IgD-negative memory B cell (primary cell): ENCODE measurements at regions not wholly inside any gene's neighbourhood (a gene's known extent, or its start where the extent isn't known, plus 50 kb on each side); places are given as distances from the start of the nearest gene placed in this dataset.

ENCODE experiments used
- H3K27ac Mint-ChIP-seq, 3 donors: one replicate each; pipeline ENCODE4 v1.8.0; 2020 to 2022; ENCODE audit warnings: mild to moderate bottlenecking in 3 of 3, mixed read lengths in 3 of 3, moderate library complexity in 1 of 3
- H3K27me3 Mint-ChIP-seq: one replicate; pipeline ENCODE4 v1.8.0; 2021; ENCODE audit warnings: mixed read lengths
- H3K36me3 Mint-ChIP-seq: one replicate; pipeline ENCODE4 v1.8.0; 2020; ENCODE audit warnings: mild to moderate bottlenecking, mixed read lengths
- H3K4me1 Mint-ChIP-seq, 3 donors: one replicate each; pipeline ENCODE4 v1.8.0; 2020 to 2022; ENCODE audit warnings: mixed read lengths in 3 of 3, mild to moderate bottlenecking in 1 of 3
- H3K4me3 Mint-ChIP-seq, 4 donors: one replicate each; pipeline ENCODE4 v1.8.0; 2020 to 2022; ENCODE audit warnings: mild to moderate bottlenecking in 4 of 4, mixed read lengths in 4 of 4, moderate library complexity in 3 of 4
- H3K9me3 Mint-ChIP-seq, 3 donors: one replicate each; pipeline ENCODE4 v1.8.0; 2020 to 2021; ENCODE audit warnings: mixed read lengths in 3 of 3, mild to moderate bottlenecking in 1 of 3

GRCh38 chr6:133697666-133698065 is 191.2 kb upstream of the TCF21 start:
- Mint-ChIP-seq H3K27me3 (no peaks in the 10 kb centered on the region), H3K36me3 (peaks cover 1% of the 10 kb centered on the region), H3K27ac (no peak overlapping the region), H3K9me3 (peaks cover 4 to 9% (median 6%) of the 10 kb centered on the region in 3 donors), H3K4me3 (no peak overlapping the region), H3K4me1 (peaks cover 0 to 2% (median 0%) of the 10 kb centered on the region in 3 donors)

- H3K36me3 Mint-ChIP-seq, result peaks cover 1% of the 10 kb centered on the region
- H3K27me3 Mint-ChIP-seq, result no peaks in the 10 kb centered on the region
These were observed 190.6 kb upstream of the TCF21 start for GRCh38 chr6:133698272-133698671.

GRCh38 chr6:133699741-133700385 is 189.1 kb upstream of the TCF21 start:
- peaks cover 1% of the 10 kb centered on the region for H3K27me3 Mint-ChIP-seq
- H3K36me3 Mint-ChIP-seq, result peaks cover 1% of the 10 kb centered on the region
- peaks cover 0 to 2% (median 0%) of the 10 kb centered on the region in 3 donors for H3K4me1 Mint-ChIP-seq
- peaks cover 2 to 12% (median 4%) of the 10 kb centered on the region in 3 donors for H3K9me3 Mint-ChIP-seq
- no peak overlapping the region for H3K4me3 Mint-ChIP-seq
- H3K27ac Mint-ChIP-seq, result no peak overlapping the region

More at GRCh38 chr6:133698272-133698671, 190.6 kb upstream of the TCF21 start:
- Mint-ChIP-seq H3K4me3 (no peak overlapping the region), H3K27ac (no peak overlapping the region), H3K9me3 (peaks cover 4 to 8% (median 6%) of the 10 kb centered on the region in 3 donors), H3K4me1 (peaks cover 0 to 2% (median 0%) of the 10 kb centered on the region in 3 donors)

GRCh38 chr6:133701633-133702331 is 187.1 kb upstream of the TCF21 start:
- H3K27me3 Mint-ChIP-seq, result peaks cover 1% of the 10 kb centered on the region

GRCh38 chr6:133704371-133704770 is 184.5 kb upstream of the TCF21 start:
- Mint-ChIP-seq H3K4me3 (no peak overlapping the region), H3K27ac (no peak overlapping the region), H3K4me1 (peaks cover 0 to 2% (median 0%) of the 10 kb centered on the region in 3 donors), H3K9me3 (peaks cover 0 to 12% (median 8%) of the 10 kb centered on the region in 3 donors), H3K36me3 (no peaks in the 10 kb centered on the region), H3K27me3 (peaks cover 1% of the 10 kb centered on the region)

More at GRCh38 chr6:133701633-133702331, 187.1 kb upstream of the TCF21 start:
- Mint-ChIP-seq H3K4me1 (peaks cover 0 to 2% (median 0%) of the 10 kb centered on the region in 3 donors), H3K27ac (no peak overlapping the region), H3K4me3 (no peak overlapping the region), H3K9me3 (peaks cover 2 to 12% (median 4%) of the 10 kb centered on the region in 3 donors), H3K36me3 (peaks cover 1% of the 10 kb centered on the region)

GRCh38 chr6:133705066-133705465 is 183.8 kb upstream of the TCF21 start:
- Mint-ChIP-seq H3K4me3 (no peak overlapping the region), H3K27me3 (peaks cover 1% of the 10 kb centered on the region), H3K9me3 (peaks cover 0 to 9% (median 6%) of the 10 kb centered on the region in 3 donors), H3K4me1 (peaks cover 0 to 2% (median 0%) of the 10 kb centered on the region in 3 donors), H3K36me3 (no peaks in the 10 kb centered on the region), H3K27ac (no peak overlapping the region)

- Mint-ChIP-seq H3K27me3 (peaks cover 1% of the 10 kb centered on the region), H3K27ac (no peak overlapping the region), H3K4me1 (peaks cover 0 to under 1% (median 0%) of the 10 kb centered on the region in 3 donors), H3K36me3 (no peaks in the 10 kb centered on the region), H3K9me3 (peaks cover 1 to 5% (median 4%) of the 10 kb centered on the region in 3 donors), H3K4me3 (no peak overlapping the region)
These were observed 183.2 kb upstream of the TCF21 start for GRCh38 chr6:133705731-133706130.

- peaks cover 1 to 4% (median 4%) of the 10 kb centered on the region in 3 donors for H3K9me3 Mint-ChIP-seq
- no peaks in the 10 kb centered on the region for H3K4me1 Mint-ChIP-seq
- H3K27me3 Mint-ChIP-seq, result peaks cover 1% of the 10 kb centered on the region
- H3K4me3 Mint-ChIP-seq, result no peak overlapping the region
- H3K27ac Mint-ChIP-seq, result no peak overlapping the region
- no peaks in the 10 kb centered on the region for H3K36me3 Mint-ChIP-seq
These were observed 181.5 kb upstream of the TCF21 start for GRCh38 chr6:133707456-133707855.

- Mint-ChIP-seq H3K4me1 (no peaks in the 10 kb centered on the region), H3K27me3 (peaks cover 4% of the 10 kb centered on the region), H3K4me3 (no peak overlapping the region), H3K27ac (no peak overlapping the region), H3K9me3 (peaks cover 0 to 4% (median 1%) of the 10 kb centered on the region in 3 donors), H3K36me3 (no peaks in the 10 kb centered on the region)
These were observed 178.1 kb upstream of the TCF21 start for GRCh38 chr6:133710826-133711225.

GRCh38 chr6:133715270-133715669 is 173.6 kb upstream of the TCF21 start:
- H3K4me1 Mint-ChIP-seq, result no peaks in the 10 kb centered on the region
- no peak overlapping the region for H3K27ac Mint-ChIP-seq
- no peak overlapping the region for H3K4me3 Mint-ChIP-seq
- peaks cover 4% of the 10 kb centered on the region for H3K27me3 Mint-ChIP-seq
- no peaks in the 10 kb centered on the region for H3K36me3 Mint-ChIP-seq
- peaks cover 0 to 3% (median 0%) of the 10 kb centered on the region in 3 donors for H3K9me3 Mint-ChIP-seq

- Mint-ChIP-seq H3K27ac (no peak overlapping the region), H3K36me3 (no peaks in the 10 kb centered on the region), H3K9me3 (peaks cover 6 to 11% (median 9%) of the 10 kb centered on the region in 3 donors), H3K4me1 (no peaks in the 10 kb centered on the region), H3K4me3 (no peak overlapping the region), H3K27me3 (peaks cover 2% of the 10 kb centered on the region)
These were observed 164.2 kb upstream of the TCF21 start for GRCh38 chr6:133724726-133725125.

GRCh38 chr6:133726188-133726587 is 162.7 kb upstream of the TCF21 start:
- peaks cover 6 to 11% (median 7%) of the 10 kb centered on the region in 3 donors for H3K9me3 Mint-ChIP-seq
- H3K4me1 Mint-ChIP-seq, result no peaks in the 10 kb centered on the region
- H3K27ac Mint-ChIP-seq, result no peak overlapping the region
- peaks cover 2% of the 10 kb centered on the region for H3K27me3 Mint-ChIP-seq
- H3K36me3 Mint-ChIP-seq, result no peaks in the 10 kb centered on the region
- H3K4me3 Mint-ChIP-seq, result no peak overlapping the region

- no peaks in the 10 kb centered on the region for H3K4me1 Mint-ChIP-seq
- no peak overlapping the region for H3K27ac Mint-ChIP-seq
- H3K9me3 Mint-ChIP-seq, result peaks cover 4 to 12% (median 11%) of the 10 kb centered on the region in 3 donors
- no peak overlapping the region for H3K4me3 Mint-ChIP-seq
- peaks cover 2% of the 10 kb centered on the region for H3K27me3 Mint-ChIP-seq
- H3K36me3 Mint-ChIP-seq, result no peaks in the 10 kb centered on the region
These were observed 158.0 kb upstream of the TCF21 start for GRCh38 chr6:133730881-133731280.

GRCh38 chr6:133740218-133740617 is 148.7 kb upstream of the TCF21 start:
- no peak overlapping the region for H3K4me3 Mint-ChIP-seq
- H3K27ac Mint-ChIP-seq, result no peak overlapping the region
- no peaks in the 10 kb centered on the region for H3K4me1 Mint-ChIP-seq
- no peaks in the 10 kb centered on the region for H3K36me3 Mint-ChIP-seq
- H3K27me3 Mint-ChIP-seq, result peaks cover 1% of the 10 kb centered on the region
- peaks cover 0 to 2% (median 0%) of the 10 kb centered on the region in 3 donors for H3K9me3 Mint-ChIP-seq

- Mint-ChIP-seq H3K27me3 (peaks cover 1% of the 10 kb centered on the region), H3K4me3 (no peak overlapping the region), H3K4me1 (no peaks in the 10 kb centered on the region), H3K27ac (no peak overlapping the region), H3K9me3 (peaks cover 0 to 2% (median 0%) of the 10 kb centered on the region in 3 donors), H3K36me3 (no peaks in the 10 kb centered on the region)
These were observed 148.1 kb upstream of the TCF21 start for GRCh38 chr6:133740816-133741215.
